Activated naive CD4-positive, alpha-beta T cell treated with anti-CD3 and anti-CD28 coated beads, Interleukin-2, amount 50 U/mL, for 72 hours (primary cell): ENCODE measurements at regions not wholly inside any gene's neighbourhood (a gene's known extent, or its start where the extent isn't known, plus 50 kb on each side); places are given as distances from the start of the nearest gene placed in this dataset.
A peak's percentile ranks its signal among the peaks of the same experiment; 100 is the strongest.

Experiments used
- ATAC-seq, 2 donors: fragments of 150-1000 bp; cut with Tn5 transposase; 2 replicates each; pipeline ENCODE4 v1.10.0; 2021; ENCODE audit warnings: mild to moderate bottlenecking in 2 of 2, moderate library complexity in 2 of 2
- DNase-seq, 2 donors: peaks; one replicate each; pipeline ENCODE4 v3.0.0; 2021 to 2022; ENCODE audit warnings: low spot score in 2 of 2
- H3K27ac Mint-ChIP-seq, 2 donors: one replicate each; pipeline ENCODE4 v1.8.0; 2022; ENCODE audit warnings: mild to moderate bottlenecking in 2 of 2, mixed read lengths in 2 of 2
- H3K36me3 Mint-ChIP-seq, 2 donors: one replicate each; pipeline ENCODE4 v1.8.0; 2022; ENCODE audit warnings: mixed read lengths in 2 of 2
- H3K9me3 Mint-ChIP-seq, 2 donors: one replicate each; pipeline ENCODE4 v1.8.0; 2022; ENCODE audit warnings: mixed read lengths in 2 of 2

- peaks cover 0 to 8% of the 10 kb centered on the region in 2 donors for H3K9me3 Mint-ChIP-seq
- no peaks in the 10 kb centered on the region for H3K36me3 Mint-ChIP-seq
- no peak overlapping the region for H3K27ac Mint-ChIP-seq
- ATAC-seq (no peak), DNase-seq (no peak)
These were observed 105.9 kb downstream of the ID4 start for GRCh38 chr6:19943042-19943441.

DNA sequence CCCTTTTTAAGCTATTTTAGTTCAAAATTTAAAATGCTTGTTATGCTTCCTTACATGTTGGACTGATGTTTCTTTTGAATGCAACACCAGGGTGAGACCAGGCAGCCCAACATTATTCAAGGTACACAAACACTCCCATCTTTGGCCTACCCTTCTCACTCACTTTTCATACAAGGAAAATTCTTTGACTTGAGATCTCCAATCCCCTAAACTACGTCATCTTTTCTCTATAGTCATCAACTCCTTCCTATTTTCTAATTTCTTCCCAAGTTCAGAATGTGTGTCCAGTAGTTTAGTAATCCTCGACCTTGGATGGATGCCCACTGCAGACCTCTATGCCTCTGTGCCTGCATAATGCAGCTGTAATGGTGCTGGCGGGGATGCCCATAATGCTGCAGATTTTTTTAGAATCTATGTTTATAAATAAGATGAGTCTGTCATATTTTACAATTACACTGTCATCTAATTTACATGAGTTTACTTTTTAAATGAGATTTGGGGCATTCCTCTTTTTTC lies 108.7 kb downstream of the ID4 start:
- DNase-seq (no peak), ATAC-seq (no peak)
- Mint-ChIP-seq H3K27ac (no peak overlapping the region), H3K9me3 (peaks cover 0 to 8% of the 10 kb centered on the region in 2 donors), H3K36me3 (no peaks in the 10 kb centered on the region)

GRCh38 chr6:19949155-19949554 lies 112.0 kb downstream of the ID4 start:
- DNase-seq (no peak), ATAC-seq (no peak)
- no peaks in the 10 kb centered on the region for H3K36me3 Mint-ChIP-seq
- peaks cover 4 to 8% of the 10 kb centered on the region in 2 donors for H3K9me3 Mint-ChIP-seq
- no peak overlapping the region for H3K27ac Mint-ChIP-seq

DNA sequence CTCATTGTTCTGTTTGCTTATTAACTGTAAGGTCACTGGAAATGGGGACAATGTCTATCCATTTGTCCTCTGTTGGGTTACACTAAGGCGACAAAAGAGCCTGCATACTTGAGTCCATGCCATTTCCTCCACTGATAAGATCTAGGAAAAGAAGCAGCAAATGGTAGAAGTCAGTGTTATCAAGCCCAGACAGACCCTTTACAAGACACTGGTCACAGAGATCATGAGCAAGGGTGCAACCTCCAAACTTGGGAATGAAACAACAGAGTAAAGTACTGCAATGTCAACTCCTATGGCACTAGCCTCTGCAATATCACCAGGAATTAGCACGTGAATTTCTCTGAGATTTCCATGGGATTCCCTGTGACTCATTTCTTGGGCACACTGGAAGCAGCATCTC lies 126.9 kb downstream of the ID4 start:
- Mint-ChIP-seq H3K9me3 (peaks cover 0 to 3% of the 10 kb centered on the region in 2 donors), H3K27ac (no peak overlapping the region)

DNA sequence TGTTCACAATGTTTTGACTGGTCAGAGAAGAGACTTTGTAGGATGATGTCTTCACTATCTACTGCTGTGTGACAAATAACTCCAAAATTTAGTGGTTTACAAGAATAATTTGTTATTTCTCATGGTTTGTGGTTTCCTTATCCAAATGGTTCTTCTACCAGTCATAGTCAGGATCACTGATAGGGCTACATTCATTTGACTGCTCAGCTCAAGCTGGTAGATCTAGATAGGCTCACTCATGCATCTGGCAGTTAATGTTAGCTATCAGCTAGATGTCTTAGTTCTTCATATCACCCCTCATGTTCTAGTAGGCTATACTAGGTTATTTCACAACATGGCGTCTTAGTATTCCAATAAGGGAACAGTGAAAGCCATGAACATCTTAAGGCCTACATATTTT lies 131.0 kb downstream of the ID4 start:
- DNase-seq (no peak), ATAC-seq (no peak)
- Mint-ChIP-seq H3K36me3 (peaks cover 0 to 5% of the 10 kb centered on the region in 2 donors), H3K9me3 (peaks cover 0 to 3% of the 10 kb centered on the region in 2 donors), H3K27ac (no peak overlapping the region)

More for the DNA sequence above, 126.9 kb downstream of the ID4 start:
- no peak for DNase-seq
- peaks cover 0 to 5% of the 10 kb centered on the region in 2 donors for H3K36me3 Mint-ChIP-seq
- ATAC-seq = no peak

- DNase-seq (no peak), ATAC-seq (no peak)
- Mint-ChIP-seq H3K27ac (no peak overlapping the region), H3K36me3 (peaks cover 0 to 5% of the 10 kb centered on the region in 2 donors), H3K9me3 (peaks cover 0 to 3% of the 10 kb centered on the region in 2 donors)
These were observed 135.1 kb downstream of the ID4 start for GRCh38 chr6:19972221-19972620.

GRCh38 chr6:19976411-19977129 lies 139.4 kb downstream of the ID4 start:
- no peaks in the 10 kb centered on the region for H3K36me3 Mint-ChIP-seq
- DNase-seq (no peak), ATAC-seq (no peak)
- H3K27ac Mint-ChIP-seq = no peak overlapping the region
- no peaks in the 10 kb centered on the region for H3K9me3 Mint-ChIP-seq

GRCh38 chr6:19979059-19979458 lies 141.9 kb downstream of the ID4 start:
- H3K9me3 Mint-ChIP-seq = no peaks in the 10 kb centered on the region
- no peaks in the 10 kb centered on the region for H3K36me3 Mint-ChIP-seq
- no peak for ATAC-seq
- no peak for DNase-seq
- H3K27ac Mint-ChIP-seq = no peak overlapping the region

GRCh38 chr6:19979986-19980385 lies 142.8 kb downstream of the ID4 start:
- H3K9me3 Mint-ChIP-seq = no peaks in the 10 kb centered on the region

DNA sequence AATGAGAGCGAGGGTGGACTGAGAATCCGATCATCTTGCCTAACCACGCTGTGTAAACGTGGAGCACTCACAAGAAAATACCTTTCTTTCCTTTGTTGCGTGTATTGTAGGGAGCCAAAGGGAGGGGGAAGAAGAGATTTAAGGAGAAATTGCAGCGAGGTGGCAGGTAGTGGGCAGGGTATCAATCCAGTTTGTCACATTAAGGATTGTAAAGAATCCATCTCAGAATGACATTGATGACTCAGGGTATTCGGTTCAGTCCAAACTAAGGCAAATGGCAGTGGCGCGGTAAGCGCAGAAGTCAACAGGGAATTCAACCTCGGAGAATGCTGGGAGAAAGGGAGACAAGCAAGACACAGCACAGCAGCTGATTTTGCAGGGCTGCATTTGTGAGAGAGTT lies 146.2 kb downstream of the ID4 start:
- no peak for ATAC-seq
- H3K36me3 Mint-ChIP-seq = no peaks in the 10 kb centered on the region
- H3K27ac Mint-ChIP-seq = no peak overlapping the region
- no peak for DNase-seq
- H3K9me3 Mint-ChIP-seq = no peaks in the 10 kb centered on the region

More at GRCh38 chr6:19979986-19980385, 142.8 kb downstream of the ID4 start:
- ATAC-seq = no peak
- H3K27ac Mint-ChIP-seq = no peak overlapping the region
- DNase-seq = no peak
- H3K36me3 Mint-ChIP-seq = no peaks in the 10 kb centered on the region

GRCh38 chr6:19986691-19987438 lies 149.7 kb downstream of the ID4 start:
- no peak for ATAC-seq
- DNase-seq = no peak
- Mint-ChIP-seq H3K27ac (no peak overlapping the region), H3K36me3 (no peaks in the 10 kb centered on the region), H3K9me3 (no peaks in the 10 kb centered on the region)

DNA sequence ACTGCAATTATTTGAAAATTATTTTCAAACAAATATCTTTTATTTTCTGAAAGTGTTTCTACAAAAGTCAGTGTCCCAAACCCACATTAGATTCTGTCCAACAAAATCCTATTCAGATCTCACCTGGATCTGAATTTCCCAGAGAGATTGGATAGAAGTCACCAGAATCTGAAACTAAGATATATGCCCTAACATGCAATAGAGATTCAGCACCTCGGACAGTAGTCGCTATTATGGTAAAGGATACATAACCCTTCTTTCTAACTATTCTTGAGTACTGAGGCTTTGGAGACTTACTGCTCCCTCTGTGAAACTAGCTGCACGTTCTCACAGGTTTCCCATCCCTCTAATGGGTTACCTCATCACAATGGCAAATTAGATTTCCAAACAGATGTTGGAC lies 151.4 kb downstream of the ID4 start:
- no peak overlapping the region for H3K27ac Mint-ChIP-seq
- DNase-seq = no peak
- no peak for ATAC-seq
- no peaks in the 10 kb centered on the region for H3K9me3 Mint-ChIP-seq
- H3K36me3 Mint-ChIP-seq = no peaks in the 10 kb centered on the region

GRCh38 chr6:19991176-19991575 lies 154.0 kb downstream of the ID4 start:
- H3K36me3 Mint-ChIP-seq = no peaks in the 10 kb centered on the region
- DNase-seq = no peak
- no peak overlapping the region for H3K27ac Mint-ChIP-seq
- H3K9me3 Mint-ChIP-seq = no peaks in the 10 kb centered on the region
- ATAC-seq = no peak

GRCh38 chr6:19994909-19995308 lies 157.7 kb downstream of the ID4 start:
- H3K9me3 Mint-ChIP-seq = peaks cover 5 to 6% of the 10 kb centered on the region in 2 donors
- no peak for DNase-seq
- no peaks in the 10 kb centered on the region for H3K36me3 Mint-ChIP-seq
- no peak for ATAC-seq
- no peak overlapping the region for H3K27ac Mint-ChIP-seq

DNA sequence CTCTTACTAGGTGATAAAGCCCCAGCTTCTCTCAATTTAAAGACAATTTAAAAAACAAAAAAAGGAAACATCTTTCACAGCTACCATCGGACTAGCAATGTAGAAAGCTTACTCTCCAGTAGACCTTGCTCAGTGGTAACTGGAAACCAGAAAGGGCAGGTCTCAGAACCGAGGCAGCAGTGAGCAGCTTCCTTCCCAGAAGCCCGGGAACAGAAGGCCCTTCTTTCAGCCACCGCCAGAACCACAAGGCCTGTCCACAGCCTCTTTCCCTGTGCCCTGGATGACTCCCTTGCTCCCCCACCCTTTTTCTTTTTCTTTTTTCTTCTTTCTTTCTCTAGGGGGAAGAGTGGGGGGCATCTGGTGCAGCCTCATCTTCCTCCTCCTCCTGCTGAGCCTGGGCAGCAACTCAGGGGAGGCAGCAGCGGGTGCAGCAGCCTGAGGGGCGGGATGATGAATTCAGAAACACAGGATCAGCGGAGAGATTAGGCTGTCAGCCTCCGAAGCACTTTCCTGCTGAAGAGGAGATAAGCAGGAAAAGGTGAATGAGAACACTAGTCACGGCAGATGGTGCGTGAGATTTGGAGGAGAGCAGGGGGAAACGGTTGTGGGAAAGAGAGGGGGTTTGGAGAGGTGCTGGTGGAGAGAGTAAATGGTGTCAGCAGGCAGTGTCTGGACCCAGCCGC lies 158.5 kb downstream of the ID4 start:
- DNase-seq (no peak), ATAC-seq (no peak)
- Mint-ChIP-seq H3K36me3 (no peaks in the 10 kb centered on the region), H3K9me3 (peaks cover 7% of the 10 kb centered on the region in 2 donors), H3K27ac (no peak overlapping the region)

DNA sequence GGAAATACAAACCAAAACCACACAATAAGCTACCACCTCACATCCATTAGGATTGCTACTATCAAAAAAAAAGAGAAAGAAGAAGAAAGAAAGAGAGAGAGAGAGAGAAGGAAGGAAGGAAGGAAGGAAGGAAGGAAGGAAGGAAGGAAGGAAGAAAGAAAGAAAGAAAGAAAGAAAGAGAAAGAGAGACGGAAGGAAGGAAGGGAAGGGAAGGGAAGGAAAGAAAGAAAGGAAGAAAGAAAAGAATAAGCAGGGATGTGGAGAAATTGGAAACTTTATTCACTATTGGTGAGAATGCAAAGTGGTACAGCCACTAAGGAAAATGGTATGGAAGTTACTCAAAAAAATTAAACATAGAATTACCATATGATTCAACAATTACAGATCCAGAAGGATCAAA lies 159.9 kb downstream of the ID4 start:
- ATAC-seq = no peak
- Mint-ChIP-seq H3K36me3 (no peaks in the 10 kb centered on the region), H3K9me3 (peaks cover 7% of the 10 kb centered on the region in 2 donors), H3K27ac (peak overlapping the region in 1 of 2 donors; percentile 77)
- no peak for DNase-seq

DNA sequence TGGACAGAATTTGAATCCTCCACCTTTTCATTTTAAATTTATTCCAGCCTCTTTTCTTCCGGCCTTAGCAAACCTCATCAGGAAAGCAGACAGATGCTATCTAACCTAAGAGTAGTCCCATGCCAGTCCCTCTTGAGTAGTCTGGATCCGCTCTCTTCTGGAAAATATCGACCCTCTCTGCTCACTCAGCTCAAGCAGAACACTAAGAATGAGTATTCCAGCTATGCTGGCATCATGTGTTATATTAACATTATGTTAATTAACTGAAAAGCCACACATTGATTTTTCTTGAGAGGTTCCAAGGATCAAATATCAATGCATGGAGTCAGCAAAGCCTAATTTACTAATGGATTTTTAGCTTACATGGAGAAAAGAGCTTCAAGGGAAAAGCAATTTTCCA lies 161.4 kb downstream of the ID4 start:
- DNase-seq (no peak), ATAC-seq (no peak)
- no peak overlapping the region for H3K27ac Mint-ChIP-seq
- H3K9me3 Mint-ChIP-seq = peaks cover 7% of the 10 kb centered on the region in 2 donors
- H3K36me3 Mint-ChIP-seq = no peaks in the 10 kb centered on the region
